ENCODE measurements at regions not wholly inside any gene's neighbourhood (a gene's known extent, or its start where the extent isn't known, plus 50 kb on each side); places are given as distances from the start of the nearest gene placed in this dataset.

DNA sequence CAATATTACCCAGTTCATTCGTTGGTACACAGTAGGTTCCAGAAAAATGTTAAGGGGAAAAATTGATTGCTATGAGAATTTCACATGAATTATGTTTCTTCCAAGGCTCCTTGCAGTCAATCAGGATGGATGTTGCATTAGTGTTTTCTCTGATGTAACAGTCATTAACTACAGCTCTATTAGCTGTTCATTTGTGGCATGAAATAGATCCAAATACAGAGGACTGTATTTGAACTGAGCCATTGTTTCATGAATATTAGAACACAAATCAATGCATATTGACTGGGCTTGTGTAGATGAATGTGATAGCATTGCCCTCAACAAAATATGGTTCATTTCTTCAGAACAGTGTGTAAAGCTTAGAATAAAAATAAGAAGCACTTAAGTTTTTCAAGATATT is 203.0 kb upstream of the SGO1 start:
- Histone ChIP-seq H3K27ac (ENCODE audit: extremely low read depth, low read depth, low read length) (no peak overlapping the region), H3K9me3 (ENCODE audit: control insufficient read depth, insufficient read depth, low read depth, low read length) (no peaks in the 10 kb centered on the region), H3K4me3 (ENCODE audit: low read depth, low read length) (no peak overlapping the region), H3K36me3 (ENCODE audit: control insufficient read depth in 2 of 2, insufficient read depth in 1 of 2, low read length in 2 of 2) (no peaks in the 10 kb centered on the region), H3K4me1 (ENCODE audit: control insufficient read depth, insufficient read depth, low read length) (no peaks in the 10 kb centered on the region)
- ChIA-PET POLR2A (no interaction called here), CTCF (no interaction called here)
- TF ChIP-seq ZNF701 (tag by site-specific recombination; IDR thresholded peaks at IDR 0.05) (no peak), KLF7 (tag by site-specific recombination; IDR thresholded peaks at IDR 0.05; ENCODE audit: borderline replicate concordance) (no peak), SALL2 (tag by site-specific recombination; IDR thresholded peaks at IDR 0.05; ENCODE audit: borderline replicate concordance) (no peak), ZNF426 (tag by site-specific recombination; IDR thresholded peaks at IDR 0.05) (no peak), ZFP41 (tag by site-specific recombination; IDR thresholded peaks at IDR 0.05; ENCODE audit: borderline replicate concordance) (no peak), ZNF610 (tag by site-specific recombination; IDR thresholded peaks at IDR 0.05; ENCODE audit: borderline replicate concordance) (no peak), YY1 (tag by site-specific recombination; IDR thresholded peaks at IDR 0.05) (no peak), ZNF248 (tag by site-specific recombination; IDR thresholded peaks at IDR 0.05) (no peak), ZNF133 (tag by site-specific recombination; IDR thresholded peaks at IDR 0.05) (no peak), MEIS1 (CRISPR knock-in tag; IDR thresholded peaks at IDR 0.05; ENCODE audit: borderline replicate concordance) (no peak), ZNF341 (tag by site-specific recombination; IDR thresholded peaks at IDR 0.05; ENCODE audit: low read depth) (no peak), ZNF623 (tag by site-specific recombination; IDR thresholded peaks at IDR 0.05) (no peak), ZNF48 (tag by site-specific recombination; IDR thresholded peaks at IDR 0.05) (no peak), ZBTB1 (tag by site-specific recombination; IDR thresholded peaks at IDR 0.05) (no peak), ZNF23 (tag by site-specific recombination; IDR thresholded peaks at IDR 0.05; ENCODE audit: borderline replicate concordance) (no peak), ZNF544 (tag by site-specific recombination; IDR thresholded peaks at IDR 0.05) (no peak), ZNF549 (tag by site-specific recombination; IDR thresholded peaks at IDR 0.05) (no peak), ZNF174 (tag by site-specific recombination; IDR thresholded peaks at IDR 0.05) (no peak)
- TF ChIP-seq, protein P1, sequence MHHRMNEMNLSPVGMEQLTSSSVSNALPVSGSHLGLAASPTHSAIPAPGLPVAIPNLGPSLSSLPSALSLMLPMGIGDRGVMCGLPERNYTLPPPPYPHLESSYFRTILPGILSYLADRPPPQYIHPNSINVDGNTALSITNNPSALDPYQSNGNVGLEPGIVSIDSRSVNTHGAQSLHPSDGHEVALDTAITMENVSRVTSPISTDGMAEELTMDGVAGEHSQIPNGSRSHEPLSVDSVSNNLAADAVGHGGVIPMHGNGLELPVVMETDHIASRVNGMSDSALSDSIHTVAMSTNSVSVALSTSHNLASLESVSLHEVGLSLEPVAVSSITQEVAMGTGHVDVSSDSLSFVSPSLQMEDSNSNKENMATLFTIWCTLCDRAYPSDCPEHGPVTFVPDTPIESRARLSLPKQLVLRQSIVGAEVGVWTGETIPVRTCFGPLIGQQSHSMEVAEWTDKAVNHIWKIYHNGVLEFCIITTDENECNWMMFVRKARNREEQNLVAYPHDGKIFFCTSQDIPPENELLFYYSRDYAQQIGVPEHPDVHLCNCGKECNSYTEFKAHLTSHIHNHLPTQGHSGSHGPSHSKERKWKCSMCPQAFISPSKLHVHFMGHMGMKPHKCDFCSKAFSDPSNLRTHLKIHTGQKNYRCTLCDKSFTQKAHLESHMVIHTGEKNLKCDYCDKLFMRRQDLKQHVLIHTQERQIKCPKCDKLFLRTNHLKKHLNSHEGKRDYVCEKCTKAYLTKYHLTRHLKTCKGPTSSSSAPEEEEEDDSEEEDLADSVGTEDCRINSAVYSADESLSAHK (tag by site-specific recombination; IDR thresholded peaks at IDR 0.05): no peak

DNA sequence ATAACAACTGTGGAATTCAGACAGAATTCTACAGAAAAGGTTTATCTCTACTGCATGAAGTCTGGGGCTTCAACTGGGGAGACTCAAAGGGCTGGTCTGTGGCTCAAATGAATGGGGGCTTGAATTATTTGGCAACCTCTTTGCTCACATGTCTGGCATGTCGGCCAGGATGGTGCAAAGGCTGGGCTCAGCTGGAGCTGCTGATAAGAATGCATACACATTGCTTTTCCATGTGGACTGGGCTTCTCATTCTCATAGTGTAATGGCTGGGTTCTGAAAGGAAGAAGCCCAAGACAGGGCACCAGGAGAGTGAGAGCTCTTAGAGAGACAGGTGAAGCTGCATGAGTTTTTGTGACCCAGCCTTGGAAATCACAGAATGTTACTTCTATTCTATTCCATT is 194.3 kb upstream of the SGO1 start:
- CTCF ChIA-PET: no interaction called here
- POLR2A ChIA-PET: no interaction called here
- H3K9me3 ChIP-seq (ENCODE audit: control insufficient read depth, insufficient read depth, low read depth, low read length): no peaks in the 10 kb centered on the region

More for the DNA sequence above, 194.3 kb upstream of the SGO1 start:
- Histone ChIP-seq H3K4me1 (ENCODE audit: control insufficient read depth, insufficient read depth, low read length) (no peaks in the 10 kb centered on the region), H3K27ac (ENCODE audit: extremely low read depth, low read depth, low read length) (no peak overlapping the region), H3K4me3 (ENCODE audit: low read depth, low read length) (no peak overlapping the region), H3K36me3 (ENCODE audit: control insufficient read depth in 2 of 2, insufficient read depth in 1 of 2, low read length in 2 of 2) (no peaks in the 10 kb centered on the region)
- no peak for TF ChIP-seq ZXDB (tag by site-specific recombination; IDR thresholded peaks at IDR 0.05)
- TF ChIP-seq ZNF335 (tag by site-specific recombination; conservative IDR thresholded peaks at IDR 0.05): no peak
- TF ChIP-seq, protein P2, sequence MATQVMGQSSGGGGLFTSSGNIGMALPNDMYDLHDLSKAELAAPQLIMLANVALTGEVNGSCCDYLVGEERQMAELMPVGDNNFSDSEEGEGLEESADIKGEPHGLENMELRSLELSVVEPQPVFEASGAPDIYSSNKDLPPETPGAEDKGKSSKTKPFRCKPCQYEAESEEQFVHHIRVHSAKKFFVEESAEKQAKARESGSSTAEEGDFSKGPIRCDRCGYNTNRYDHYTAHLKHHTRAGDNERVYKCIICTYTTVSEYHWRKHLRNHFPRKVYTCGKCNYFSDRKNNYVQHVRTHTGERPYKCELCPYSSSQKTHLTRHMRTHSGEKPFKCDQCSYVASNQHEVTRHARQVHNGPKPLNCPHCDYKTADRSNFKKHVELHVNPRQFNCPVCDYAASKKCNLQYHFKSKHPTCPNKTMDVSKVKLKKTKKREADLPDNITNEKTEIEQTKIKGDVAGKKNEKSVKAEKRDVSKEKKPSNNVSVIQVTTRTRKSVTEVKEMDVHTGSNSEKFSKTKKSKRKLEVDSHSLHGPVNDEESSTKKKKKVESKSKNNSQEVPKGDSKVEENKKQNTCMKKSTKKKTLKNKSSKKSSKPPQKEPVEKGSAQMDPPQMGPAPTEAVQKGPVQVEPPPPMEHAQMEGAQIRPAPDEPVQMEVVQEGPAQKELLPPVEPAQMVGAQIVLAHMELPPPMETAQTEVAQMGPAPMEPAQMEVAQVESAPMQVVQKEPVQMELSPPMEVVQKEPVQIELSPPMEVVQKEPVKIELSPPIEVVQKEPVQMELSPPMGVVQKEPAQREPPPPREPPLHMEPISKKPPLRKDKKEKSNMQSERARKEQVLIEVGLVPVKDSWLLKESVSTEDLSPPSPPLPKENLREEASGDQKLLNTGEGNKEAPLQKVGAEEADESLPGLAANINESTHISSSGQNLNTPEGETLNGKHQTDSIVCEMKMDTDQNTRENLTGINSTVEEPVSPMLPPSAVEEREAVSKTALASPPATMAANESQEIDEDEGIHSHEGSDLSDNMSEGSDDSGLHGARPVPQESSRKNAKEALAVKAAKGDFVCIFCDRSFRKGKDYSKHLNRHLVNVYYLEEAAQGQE (tag by site-specific recombination; IDR thresholded peaks at IDR 0.05): no peak
- TF ChIP-seq ZNF324 (tag by site-specific recombination; IDR thresholded peaks at IDR 0.05): no peak
